H1 (cell line): ENCODE measurements at regions not wholly inside any gene's neighbourhood (a gene's known extent, or its start where the extent isn't known, plus 50 kb on each side); places are given as distances from the start of the nearest gene placed in this dataset.

Experiments used
- CHD2 ChIP-seq: IDR thresholded peaks from 2 replicates; pipeline ENCODE4 v1.6.1; 2012; ENCODE audit warnings: low read length, improper control_type of control experiment
- CTCF ChIP-seq, 3 experiments: IDR thresholded peaks; 1 replicate in 2 of 3; 2 replicates in 1 of 3; pipeline versions ENCODE4 v1.5.1 to v1.6.1; 2011; ENCODE audit warnings: low read length in 3 of 3, mild to moderate bottlenecking in 3 of 3, inconsistent platforms in 2 of 3, low read depth in 1 of 3, moderate library complexity in 1 of 3; ENCODE audit not compliant: insufficient read depth in 1 of 3; ENCODE audit errors: control extremely low read depth in 1 of 3
- EP300 ChIP-seq, 2 experiments: IDR thresholded peaks; 1 replicate in 1 of 2; 2 replicates in 1 of 2; pipeline ENCODE4 v1.6.1; 2011 to 2012; ENCODE audit warnings: low read depth in 2 of 2, low read length in 2 of 2, mild to moderate bottlenecking in 2 of 2, borderline replicate concordance in 1 of 2, inconsistent platforms in 1 of 2, moderate library complexity in 1 of 2
- EZH2 ChIP-seq: fragments of 200-600 bp; sonication (generic); IDR thresholded peaks from 2 replicates; pipeline ENCODE4 v1.7.1; 2012; ENCODE audit warnings: low read depth, mild to moderate bottlenecking, moderate library complexity, low read length, inconsistent platforms; ENCODE audit not compliant: severe bottlenecking
- KDM1A ChIP-seq: fragments of 200-600, 300-600 bp; sonication (generic); IDR thresholded peaks from 2 replicates; pipeline ENCODE4 v1.7.1; 2016; ENCODE audit warnings: mild to moderate bottlenecking, low read length, borderline replicate concordance
- MAX ChIP-seq: IDR thresholded peaks from 2 replicates; pipeline ENCODE4 v1.6.1; 2012; ENCODE audit warnings: inconsistent platforms
- POLR2AphosphoS5 ChIP-seq: IDR thresholded peaks from 2 replicates; pipeline ENCODE4 v1.6.1; 2011; ENCODE audit warnings: low read depth, low read length
- RAD21 ChIP-seq, 2 experiments: IDR thresholded peaks in 1 of 2; conservative IDR thresholded peaks in 1 of 2; 2 replicates each; pipeline ENCODE4 v1.6.1; 2011; ENCODE audit warnings: low read depth in 2 of 2, low read length in 2 of 2, improper control_type of control experiment in 1 of 2, inconsistent platforms in 1 of 2, mild to moderate bottlenecking in 1 of 2, moderate library complexity in 1 of 2
- RXRA ChIP-seq: IDR thresholded peaks from 2 replicates; pipeline ENCODE4 v1.6.1; 2011; ENCODE audit warnings: low read depth, mild to moderate bottlenecking, low read length, moderate library complexity; ENCODE audit not compliant: insufficient read depth
- TAF1 ChIP-seq: IDR thresholded peaks from 2 replicates; pipeline ENCODE4 v1.6.1; 2011; ENCODE audit warnings: mild to moderate bottlenecking, low read depth, low read length
- USF2 ChIP-seq: IDR thresholded peaks from 2 replicates; pipeline ENCODE4 v1.6.1; 2011; ENCODE audit warnings: low read length, improper control_type of control experiment

GRCh38 chr18:43934322-43934721 lies 657.0 kb upstream of the SYT4 start:
- TF ChIP-seq RXRA: no peak
- TF ChIP-seq EP300 (IDR thresholded peaks at IDR 0.05; ENCODE audit: borderline replicate concordance in 1 of 2, low read depth in 2 of 2, low read length in 2 of 2): no peak
- TF ChIP-seq KDM1A: no peak
- TF ChIP-seq RAD21 (IDR thresholded peaks at IDR 0.05 in 1 of 2, conservative IDR thresholded peaks at IDR 0.05 in 1 of 2; ENCODE audit: low read depth in 2 of 2, low read length in 2 of 2): no peak
- TF ChIP-seq MAX: no peak
- no peak for TF ChIP-seq CTCF (IDR thresholded peaks at IDR 0.05; ENCODE audit: control extremely low read depth in 1 of 3, insufficient read depth in 1 of 3, low read depth in 1 of 3, low read length in 3 of 3)
- TF ChIP-seq USF2: no peak
- no peak for TF ChIP-seq POLR2AphosphoS5
- no peak for TF ChIP-seq TAF1
- TF ChIP-seq EZH2: no peak
- TF ChIP-seq CHD2: no peak
